Anterior cingulate cortex (tissue), 58 donors: ENCODE measurements at regions not wholly inside any gene's neighbourhood (a gene's known extent, or its start where the extent isn't known, plus 50 kb on each side); places are given as distances from the start of the nearest gene placed in this dataset.
"Not testable (repeated sequence)": the region's sequence is repeated elsewhere in the genome, so short reads cannot be mapped to it uniquely, and the experiment has no call there.

Experiments used
- DNase-seq, 58 donors: peaks; one replicate each; lab custom pipeline; 2025; lab: John Stamatoyannopoulos, UW

DNA sequence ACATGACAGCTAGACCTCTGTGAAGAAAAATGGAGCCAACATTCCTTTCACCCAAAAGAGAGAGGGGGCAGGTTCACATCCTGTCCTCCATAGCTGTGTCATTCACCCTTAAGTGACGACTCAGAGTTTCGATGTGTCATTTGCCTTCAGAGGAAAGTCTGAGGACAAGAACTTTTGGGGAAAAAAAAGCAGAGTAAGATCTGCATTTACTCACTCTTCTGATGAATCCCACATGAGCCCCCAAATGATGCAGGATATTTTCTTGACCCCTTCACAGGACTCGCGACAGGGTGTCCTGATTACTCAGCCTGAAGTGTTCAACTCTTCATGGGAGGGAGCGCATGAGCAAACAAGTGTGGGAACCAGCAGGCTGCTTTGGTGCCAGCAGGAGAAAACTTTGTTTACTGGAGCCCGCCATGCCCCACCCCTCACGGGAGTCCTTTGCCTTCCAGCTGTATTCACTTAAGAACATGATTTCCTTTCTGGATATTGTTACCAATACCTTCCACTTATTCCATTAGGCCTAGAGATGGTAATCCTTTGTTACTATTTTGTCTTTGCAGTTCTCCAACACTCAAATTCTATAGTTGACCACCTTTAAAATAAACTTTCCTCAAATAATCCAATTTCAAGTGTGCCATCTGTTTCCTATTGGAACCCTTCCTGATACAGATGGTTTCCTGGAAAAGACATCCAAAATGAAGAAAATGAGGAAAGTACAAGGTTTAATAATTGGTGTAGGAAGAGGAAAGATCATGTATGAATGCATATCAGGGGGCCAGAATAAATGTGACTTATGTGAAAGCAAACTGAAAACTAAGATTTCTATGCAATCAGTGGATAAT, 729.8 kb downstream of the FAM181B start:
- DNase-seq, result no peak

- no peak for DNase-seq
Measured at GRCh38 chr11:82003024-82003423, 730.6 kb downstream of the FAM181B start.

DNA sequence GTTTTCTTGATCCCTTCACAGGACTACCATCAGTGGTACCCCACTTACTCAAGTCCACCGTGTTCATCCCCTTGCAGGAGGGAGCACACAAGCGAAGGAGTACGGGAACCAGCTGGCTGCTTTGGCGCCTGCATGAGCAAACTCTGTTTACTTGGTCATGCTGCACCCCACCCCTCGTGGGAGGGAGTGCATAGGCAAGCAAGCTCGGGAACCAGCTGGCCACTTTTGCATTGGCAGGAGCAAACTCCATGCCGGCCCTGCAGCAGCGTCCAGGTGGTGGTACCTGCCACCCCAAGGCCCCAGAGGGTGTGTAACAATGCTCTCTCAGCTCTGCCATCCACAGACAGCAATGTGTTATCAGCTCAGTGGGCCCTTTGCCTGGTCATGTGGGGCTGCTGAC, 737.8 kb downstream of the FAM181B start:
- DNase-seq, result no peak

- DNase-seq, result no peak
Measured at GRCh38 chr11:81993755-81994154, 739.9 kb downstream of the FAM181B start.

DNA sequence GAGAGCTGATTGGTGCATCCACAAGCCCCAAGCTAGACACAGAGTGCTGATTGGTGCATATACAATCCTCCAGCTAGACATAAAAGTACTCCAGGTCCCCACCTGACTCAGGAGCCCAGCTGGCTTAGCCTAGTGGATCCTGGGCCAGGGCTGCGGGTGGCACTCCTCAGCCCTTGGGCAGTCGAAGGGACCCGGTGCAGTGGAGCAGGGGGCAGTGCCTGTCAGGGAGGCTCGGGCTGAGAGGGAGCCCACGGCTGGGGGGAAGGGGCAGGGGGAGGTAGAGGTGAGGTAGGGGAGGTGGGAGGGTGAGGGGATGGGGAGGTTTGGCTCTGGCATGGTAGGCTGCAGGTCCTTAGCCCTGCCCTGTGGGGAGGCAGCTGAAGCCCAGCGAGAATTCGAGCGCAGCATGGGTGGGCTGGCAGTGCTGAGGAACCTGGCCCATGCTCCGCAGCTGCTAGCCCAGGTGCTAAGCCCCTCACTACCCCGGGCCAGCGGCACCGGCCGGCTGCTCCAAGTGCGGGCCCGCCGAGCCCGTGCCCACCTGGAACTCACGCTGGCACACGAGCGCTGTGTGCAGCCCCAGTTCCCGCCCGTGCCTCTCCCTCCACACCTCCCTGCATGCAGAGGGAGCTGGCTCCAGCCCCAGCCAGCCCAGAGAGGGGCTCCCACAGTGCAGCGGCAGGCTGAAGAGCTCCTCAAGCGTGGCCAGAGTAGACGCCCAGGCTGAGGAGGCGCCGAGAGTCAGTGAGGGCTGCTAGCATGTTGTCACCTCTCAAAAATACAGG, 742.8 kb downstream of the FAM181B start:
- no peak for DNase-seq

DNA sequence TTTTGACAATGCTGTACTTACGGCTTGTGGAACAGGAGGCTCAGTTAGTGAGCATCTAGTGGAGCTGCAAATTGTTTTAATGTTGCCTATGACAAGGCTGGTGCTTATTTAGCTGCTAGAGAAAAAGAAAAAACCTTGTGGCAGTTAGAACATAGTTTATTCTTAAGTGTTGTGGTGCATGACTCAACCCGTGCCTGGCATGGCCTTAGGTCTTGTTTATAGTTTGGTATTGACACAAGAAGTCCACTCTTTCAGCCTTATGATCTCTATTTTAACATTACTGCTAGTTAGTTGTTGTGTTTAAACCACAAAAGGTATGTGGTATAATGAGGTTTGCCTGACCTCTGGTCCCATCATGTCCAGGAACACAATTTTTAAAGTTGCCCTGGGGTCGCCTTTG, 744.6 kb downstream of the FAM181B start:
- no peak for DNase-seq

DNA sequence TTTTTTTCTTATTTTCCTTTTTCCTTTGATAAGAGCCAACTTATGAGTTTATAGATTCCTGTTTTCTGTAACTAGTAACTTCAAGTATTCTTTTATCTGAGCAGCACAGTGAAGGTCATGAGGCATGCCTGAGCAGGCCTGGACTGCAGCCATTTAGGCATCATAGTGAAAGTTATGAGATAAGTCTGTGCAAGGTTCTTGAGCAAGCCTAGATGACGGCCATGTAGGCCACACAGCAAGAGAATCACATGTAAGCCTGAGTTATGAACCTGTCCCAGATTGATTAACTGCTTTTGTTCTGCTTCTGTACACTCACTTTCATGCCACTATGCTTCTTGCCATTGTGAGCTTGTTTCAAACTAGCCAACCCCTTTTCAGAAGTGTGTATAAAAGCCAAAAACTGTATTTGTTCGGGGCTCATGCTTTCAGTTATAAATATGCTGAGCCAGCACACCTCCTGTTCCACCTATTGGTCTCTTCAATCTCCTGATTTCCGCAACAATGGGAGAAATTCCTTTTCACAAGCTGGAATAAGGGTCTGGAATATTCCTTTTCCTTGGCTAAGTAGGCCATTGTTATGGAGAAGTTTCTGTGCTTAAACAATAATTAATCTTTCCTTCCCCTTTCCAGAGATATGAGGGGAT, 745.7 kb downstream of the FAM181B start:
- DNase-seq, result no peak

GRCh38 chr11:81986556-81987161, 747.0 kb downstream of the FAM181B start:
- no peak for DNase-seq

DNA sequence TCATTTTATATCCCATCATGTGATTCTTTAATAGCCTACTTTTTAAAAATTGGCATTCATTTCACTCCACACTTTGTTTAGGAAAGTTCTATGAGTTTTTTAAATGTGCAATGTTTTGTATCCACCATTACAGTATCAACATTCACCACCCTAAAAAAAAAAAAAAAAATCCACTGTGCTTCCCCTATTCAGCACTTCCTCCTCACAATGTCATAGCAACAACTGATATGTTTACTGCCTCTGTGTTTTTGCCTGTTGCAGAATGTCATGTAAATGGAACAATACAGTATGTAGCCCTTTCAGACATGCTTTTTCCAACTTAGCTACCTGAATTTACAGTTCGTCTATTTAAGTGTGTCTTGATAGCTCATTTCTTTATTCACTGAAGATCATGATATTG, 754.2 kb downstream of the FAM181B start:
- no peak for DNase-seq

DNA sequence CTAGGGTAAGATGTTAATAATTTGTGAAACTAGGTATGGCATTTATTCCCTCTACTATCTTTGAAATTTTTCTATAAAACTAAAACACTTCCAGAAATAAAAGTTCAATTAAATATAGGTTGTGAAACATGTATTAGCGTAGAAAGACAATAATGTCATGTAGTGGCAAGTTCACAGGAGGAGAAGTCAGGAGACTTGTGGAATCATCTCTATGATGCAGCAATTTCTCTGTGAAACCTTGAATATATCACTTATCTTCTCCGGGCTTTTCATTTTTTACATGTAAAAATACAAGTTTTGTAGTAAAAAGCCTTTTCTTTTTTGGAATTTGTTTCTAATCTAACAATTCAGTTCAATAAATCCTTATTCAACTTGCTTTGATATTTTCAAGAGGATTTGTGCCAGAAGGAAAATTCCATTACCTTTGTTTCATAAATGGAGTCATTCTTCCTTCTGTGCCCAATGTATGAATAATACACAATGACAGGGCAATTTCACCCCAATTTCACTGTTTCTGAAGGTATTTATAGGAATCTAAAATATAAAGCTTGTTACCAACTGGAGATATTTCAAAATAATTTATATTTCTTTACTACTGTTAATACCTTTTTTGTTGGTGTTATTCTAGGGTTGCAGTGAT, 758.3 kb downstream of the FAM181B start:
- no peak for DNase-seq

DNA sequence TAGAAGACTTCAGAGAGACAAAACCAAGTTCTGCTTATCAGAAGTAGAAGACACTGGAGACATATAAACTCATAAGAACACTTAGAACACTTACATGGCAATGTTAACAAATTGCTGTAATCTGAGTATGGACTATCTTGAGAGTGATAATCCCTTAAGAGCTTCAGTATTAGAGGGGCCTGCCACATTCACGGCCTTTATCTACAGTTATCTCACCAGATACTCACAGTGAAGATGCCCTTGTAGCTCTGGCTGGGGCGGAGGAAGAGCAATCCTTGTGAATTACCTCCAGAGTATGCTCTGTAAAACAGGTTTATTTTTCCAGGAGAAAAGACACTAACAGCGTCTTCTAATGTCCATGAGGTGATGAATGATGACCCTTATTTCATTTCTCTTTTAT, 762.8 kb downstream of the FAM181B start:
- DNase-seq, result no peak

DNA sequence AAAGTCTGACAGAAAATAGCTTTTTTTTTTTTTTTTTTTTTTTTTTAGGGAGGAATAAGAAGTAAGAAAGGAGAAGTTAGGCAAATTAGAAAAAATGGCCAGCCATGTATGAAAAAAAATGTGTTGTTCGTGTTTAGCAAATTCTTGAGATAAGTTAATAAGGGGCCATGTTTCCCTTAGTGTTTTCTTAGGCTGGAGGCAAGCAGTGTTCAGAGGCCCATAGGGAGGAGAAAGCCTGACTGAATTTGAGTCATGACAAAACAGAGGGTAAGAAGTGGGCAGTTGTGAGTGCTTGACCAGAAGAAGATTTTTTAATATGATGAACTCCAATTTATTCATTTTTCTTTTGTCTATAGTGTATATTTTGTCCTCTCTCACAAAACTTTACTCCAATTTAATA, 766.4 kb downstream of the FAM181B start:
- DNase-seq, result no peak

GRCh38 chr11:81966340-81966739, 767.3 kb downstream of the FAM181B start:
- no peak for DNase-seq

DNA sequence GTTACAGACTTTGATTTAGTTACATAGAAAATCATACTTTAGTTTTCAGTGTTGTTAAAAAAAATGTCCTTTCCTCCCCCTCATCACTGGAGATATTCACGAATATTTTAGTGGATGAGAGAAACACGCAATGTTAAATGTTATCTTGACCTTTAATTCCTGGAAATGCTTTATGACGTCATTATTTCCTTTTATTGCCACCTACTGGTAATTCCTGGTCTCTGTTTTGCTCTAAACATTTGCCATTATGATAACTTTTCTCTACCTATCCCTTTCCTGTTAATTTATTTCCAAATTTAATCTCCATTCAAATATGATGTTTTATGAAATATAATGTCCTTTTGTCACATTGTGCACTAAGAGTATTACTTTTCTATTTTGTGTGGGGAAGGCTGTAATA, 770.6 kb downstream of the FAM181B start:
- DNase-seq, result no peak

- DNase-seq, result no peak
Measured at GRCh38 chr11:81960443-81960842, 773.2 kb downstream of the FAM181B start.

DNA sequence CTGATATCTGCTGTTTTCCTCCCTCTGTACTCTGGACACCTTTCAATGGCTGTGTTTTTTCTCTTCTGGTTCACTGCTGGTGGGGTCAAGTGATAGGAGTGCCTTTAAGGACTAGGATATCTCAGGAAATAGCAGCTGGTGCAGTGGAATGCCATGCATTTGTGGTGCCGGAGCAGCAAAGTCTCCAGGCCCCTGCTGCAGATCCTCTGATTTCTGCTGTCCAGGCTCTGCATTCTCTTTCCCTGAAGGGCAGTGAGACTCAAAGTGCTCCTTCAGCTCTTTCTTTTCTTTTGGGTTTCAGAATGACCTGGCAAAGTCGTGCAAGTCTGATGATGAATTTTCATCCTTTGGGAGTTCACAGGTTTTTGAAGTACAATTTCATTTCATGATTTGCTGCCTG, 774.3 kb downstream of the FAM181B start:
- no peak for DNase-seq

DNA sequence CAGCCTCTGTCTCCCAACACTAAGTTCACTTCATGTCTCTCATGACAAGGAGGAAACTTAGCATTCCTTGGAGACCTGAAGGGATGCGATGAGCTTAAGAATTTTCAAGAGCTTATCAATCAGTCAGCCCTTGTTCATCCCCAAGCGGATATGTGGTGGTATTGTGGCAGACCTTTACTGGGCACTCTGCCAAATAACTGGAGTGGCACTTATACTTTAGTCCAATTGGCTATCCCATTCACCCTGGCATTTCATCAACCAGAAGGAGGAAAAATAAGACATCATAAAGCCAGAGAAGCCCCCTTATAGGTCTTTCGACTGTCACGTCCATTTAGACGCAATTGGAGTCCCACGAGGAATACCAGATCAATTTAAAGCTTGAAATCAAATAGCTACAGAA, 779.4 kb downstream of the FAM181B start:
- DNase-seq, result not testable (repeated sequence)

DNA sequence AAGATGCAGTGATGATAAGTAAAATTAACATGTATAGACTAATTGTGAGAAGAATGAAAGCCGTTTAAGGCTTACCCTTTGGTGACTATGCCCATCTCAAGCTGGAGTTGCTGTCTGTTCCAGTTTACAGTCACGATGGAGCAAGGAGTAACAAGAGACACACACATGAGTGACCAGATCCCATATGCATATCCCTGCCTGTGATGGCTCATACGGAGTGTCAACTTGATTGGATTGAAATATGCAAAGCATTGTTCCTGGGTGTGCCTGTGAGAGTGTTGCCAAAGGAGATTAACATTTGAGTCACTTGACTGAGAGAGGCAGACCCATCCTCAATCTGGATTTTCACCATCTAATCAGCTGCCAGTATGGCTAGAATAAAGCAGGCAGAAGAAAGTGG, 786.8 kb downstream of the FAM181B start:
- DNase-seq, result no peak

DNA sequence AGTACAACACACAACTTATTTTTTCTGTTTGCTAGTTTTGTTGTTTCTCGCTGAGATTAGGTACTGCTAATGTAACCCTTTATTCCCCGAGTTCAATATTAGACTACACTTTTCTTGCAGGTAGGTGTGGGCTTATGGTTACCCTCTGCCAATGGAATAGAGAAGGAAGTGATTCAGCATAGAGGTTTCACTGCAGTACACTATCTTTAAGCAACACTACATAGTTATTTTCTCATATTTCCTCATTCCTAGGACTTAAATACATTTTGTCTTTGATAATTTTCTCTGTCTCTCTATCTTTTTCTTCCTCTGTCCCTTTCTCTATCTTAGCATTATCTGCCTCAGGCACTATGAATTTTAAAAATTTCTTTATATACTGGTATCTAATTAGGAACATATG, 791.0 kb downstream of the FAM181B start:
- DNase-seq, result no peak

DNA sequence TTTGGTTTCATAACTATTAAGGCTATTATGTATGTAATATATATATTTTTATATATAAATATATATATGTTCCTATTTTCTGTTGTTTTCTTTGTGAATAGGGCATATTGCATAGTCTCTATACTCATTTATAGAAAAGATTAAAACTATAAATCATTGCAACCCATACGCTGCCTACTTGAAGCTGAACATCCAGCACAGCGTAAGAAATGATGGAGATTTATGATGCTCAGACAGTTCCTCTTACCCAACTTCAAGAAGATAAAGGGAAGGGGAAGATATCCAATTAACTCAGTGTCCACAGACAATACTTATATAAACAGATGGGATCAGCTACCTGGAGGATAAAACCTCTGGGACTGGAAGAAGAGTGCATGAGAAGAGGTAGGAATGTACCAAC, 791.7 kb downstream of the FAM181B start:
- no peak for DNase-seq

DNA sequence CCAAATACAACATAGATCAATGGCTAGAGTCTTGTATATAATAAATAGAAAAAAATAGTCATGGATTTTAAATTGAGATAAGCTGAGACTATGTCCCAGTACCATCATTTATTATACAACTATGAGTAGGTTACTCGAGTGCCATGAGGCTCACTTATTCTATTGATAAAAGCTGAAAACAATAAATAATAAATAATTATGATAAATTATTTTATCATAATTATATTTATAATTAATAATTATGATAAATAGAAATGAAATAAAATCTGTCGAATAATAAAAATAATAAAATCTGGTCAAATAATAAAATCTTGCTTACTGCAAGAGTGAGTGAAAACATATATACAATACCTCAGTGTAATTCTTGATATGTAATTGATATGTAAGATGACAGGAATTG, 801.4 kb downstream of the FAM181B start:
- DNase-seq, result no peak
